Suprapubic skin (tissue), 4 donors: ENCODE measurements at regions not wholly inside any gene's neighbourhood (a gene's known extent, or its start where the extent isn't known, plus 50 kb on each side); places are given as distances from the start of the nearest gene placed in this dataset.
"Not testable (repeated sequence)": the region's sequence is repeated elsewhere in the genome, so short reads cannot be mapped to it uniquely, and the experiment has no call there.

Source experiments
- CTCF ChIP-seq, 2 donors: fragments of 200-600 bp in 1 of 2; fragments of 450-650 bp in 1 of 2; sonication (generic) in 1 of 2; IDR thresholded peaks; one replicate each; pipeline ENCODE4 v1.5.1; 2016 to 2019; ENCODE audit warnings: antibody characterized with exemption in 2 of 2, mild to moderate bottlenecking in 1 of 2, moderate library complexity in 1 of 2
- POLR2A ChIP-seq, 2 donors: fragments of 450-650 bp; IDR thresholded peaks; one replicate each; pipeline ENCODE4 v1.6.1; 2017; ENCODE audit warnings: antibody characterized with exemption in 2 of 2, mild to moderate bottlenecking in 2 of 2, moderate library complexity in 2 of 2
- POLR2AphosphoS5 ChIP-seq, 3 donors: sonication (generic); formaldehyde crosslinking; IDR thresholded peaks; one replicate each; pipeline ENCODE4 v1.6.1; 2017; ENCODE audit warnings: antibody characterized with exemption in 3 of 3

DNA sequence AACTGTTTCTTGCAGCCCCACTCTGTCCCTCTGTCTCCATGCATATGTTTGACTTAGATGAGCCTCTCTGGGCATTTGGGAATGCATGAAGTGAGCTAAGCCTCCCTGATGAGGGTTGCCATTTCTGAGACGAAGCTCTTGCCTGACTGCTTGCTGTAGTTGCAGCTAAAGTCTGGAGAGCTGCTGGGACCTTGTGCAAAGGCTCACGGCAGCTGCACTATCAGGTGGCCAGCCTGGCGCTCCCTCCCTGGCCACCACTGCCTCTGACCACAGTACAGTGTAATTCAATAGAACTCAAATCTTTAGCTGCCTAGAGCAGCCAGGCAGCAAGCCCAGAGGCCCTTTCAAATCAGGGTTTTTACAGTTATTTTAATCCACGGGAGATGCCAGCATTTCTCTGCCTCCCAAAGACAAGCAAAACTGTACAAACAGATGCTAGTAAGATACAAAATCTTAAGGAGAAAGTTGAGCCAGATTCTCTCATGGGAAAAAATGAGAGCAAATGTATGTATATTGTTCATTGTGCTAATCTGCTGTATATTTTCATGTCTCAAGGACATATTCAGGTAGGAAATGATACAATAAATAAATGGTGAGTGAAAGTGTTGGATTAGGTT is 1522.5 kb downstream of the KHDRBS2 start:
- TF ChIP-seq CTCF, POLR2AphosphoS5, POLR2A (IDR thresholded peaks at IDR 0.05): not testable (repeated sequence)
